SU-DHL-6 (cell line): ENCODE measurements at regions not wholly inside any gene's neighbourhood (a gene's known extent, or its start where the extent isn't known, plus 50 kb on each side); places are given as distances from the start of the nearest gene placed in this dataset.

ENCODE experiments used
- CTCF ChIP-seq: fragments of 200-600 bp; sonication (generic); IDR thresholded peaks from one replicate; pipeline ENCODE4 v1.5.1; 2017; ENCODE audit warnings: antibody characterized with exemption, mild to moderate bottlenecking, low read length, moderate library complexity; ENCODE audit not compliant: insufficient read depth, poor library complexity, severe bottlenecking
- EZH2phosphoT487 ChIP-seq: fragments of 200-600 bp; sonication (generic), shearing (Covaris generic); conservative IDR thresholded peaks from 2 replicates; pipeline ENCODE4 v1.6.1; 2018; ENCODE audit warnings: mild to moderate bottlenecking, antibody characterized with exemption, low read length, moderate library complexity, mixed read lengths

GRCh38 chr5:174563899-174564298 lies 160.5 kb upstream of the MSX2 start:
- TF ChIP-seq CTCF (no peak), EZH2phosphoT487 (no peak)
